ENCODE measurements at regions not wholly inside any gene's neighbourhood (a gene's known extent, or its start where the extent isn't known, plus 50 kb on each side); places are given as distances from the start of the nearest gene placed in this dataset.

DNA sequence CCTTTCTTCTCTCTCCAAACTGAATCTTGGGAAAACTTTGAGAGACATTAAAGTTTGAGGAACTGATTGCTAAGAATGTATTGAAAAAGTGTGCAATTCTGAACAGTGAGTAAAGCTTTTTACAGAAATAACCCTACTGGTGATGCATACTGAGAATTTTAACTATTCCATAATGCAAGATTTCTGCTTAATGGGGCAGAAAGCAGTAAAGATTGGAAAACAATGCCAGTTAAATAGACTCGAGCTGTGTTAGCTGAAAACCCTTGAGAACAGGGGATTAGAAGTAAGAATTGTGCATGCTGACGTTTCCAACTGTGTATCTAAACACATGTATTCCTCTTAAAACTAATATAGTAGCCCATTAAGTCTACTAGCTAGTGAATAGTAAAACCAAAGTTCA lies 1500.2 kb upstream of the PRMT6 start:
- TF ChIP-seq, protein P1, sequence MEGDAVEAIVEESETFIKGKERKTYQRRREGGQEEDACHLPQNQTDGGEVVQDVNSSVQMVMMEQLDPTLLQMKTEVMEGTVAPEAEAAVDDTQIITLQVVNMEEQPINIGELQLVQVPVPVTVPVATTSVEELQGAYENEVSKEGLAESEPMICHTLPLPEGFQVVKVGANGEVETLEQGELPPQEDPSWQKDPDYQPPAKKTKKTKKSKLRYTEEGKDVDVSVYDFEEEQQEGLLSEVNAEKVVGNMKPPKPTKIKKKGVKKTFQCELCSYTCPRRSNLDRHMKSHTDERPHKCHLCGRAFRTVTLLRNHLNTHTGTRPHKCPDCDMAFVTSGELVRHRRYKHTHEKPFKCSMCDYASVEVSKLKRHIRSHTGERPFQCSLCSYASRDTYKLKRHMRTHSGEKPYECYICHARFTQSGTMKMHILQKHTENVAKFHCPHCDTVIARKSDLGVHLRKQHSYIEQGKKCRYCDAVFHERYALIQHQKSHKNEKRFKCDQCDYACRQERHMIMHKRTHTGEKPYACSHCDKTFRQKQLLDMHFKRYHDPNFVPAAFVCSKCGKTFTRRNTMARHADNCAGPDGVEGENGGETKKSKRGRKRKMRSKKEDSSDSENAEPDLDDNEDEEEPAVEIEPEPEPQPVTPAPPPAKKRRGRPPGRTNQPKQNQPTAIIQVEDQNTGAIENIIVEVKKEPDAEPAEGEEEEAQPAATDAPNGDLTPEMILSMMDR (IDR thresholded peaks at IDR 0.05 in 8 of 11, conservative IDR thresholded peaks at IDR 0.05 in 3 of 11) = no peak
- TF ChIP-seq POLR2AphosphoS5 (IDR thresholded peaks at IDR 0.05) = no peak
